ENCODE measurements at regions not wholly inside any gene's neighbourhood (a gene's known extent, or its start where the extent isn't known, plus 50 kb on each side); places are given as distances from the start of the nearest gene placed in this dataset.

DNA sequence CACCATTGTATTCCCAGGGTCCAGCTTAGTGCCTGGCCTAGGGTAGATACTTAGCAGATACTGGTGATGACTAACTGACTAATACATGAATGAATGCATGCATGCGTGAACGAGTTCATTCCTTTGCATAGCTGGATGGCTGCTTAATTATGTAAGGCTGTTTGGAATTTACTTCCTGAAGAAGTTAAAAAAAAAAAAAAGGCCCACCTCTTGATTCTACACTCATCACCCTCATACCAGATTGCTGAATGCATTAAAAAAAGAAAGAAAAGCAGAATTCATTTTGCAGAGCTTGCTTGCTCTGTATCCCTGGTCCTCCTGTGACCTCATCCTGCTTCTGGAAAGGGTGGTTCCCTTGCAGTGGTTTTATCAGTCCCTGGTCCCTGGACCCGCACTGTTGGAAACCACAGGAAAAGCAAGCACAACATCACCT is 277.6 kb upstream of the CFAP20DC start:
- no peaks in the 10 kb centered on the region for H3K36me3 ChIP-seq (ENCODE audit: control insufficient read depth, insufficient read depth, low read length)
- no peak overlapping the region for H3K9ac ChIP-seq (ENCODE audit: low read length)
- no peaks in the 10 kb centered on the region for H3K27me3 ChIP-seq (ENCODE audit: control insufficient read depth, insufficient read depth, low read length)
- no peaks in the 10 kb centered on the region for H3K9me3 ChIP-seq (ENCODE audit: control insufficient read depth, low read length)
- no peak overlapping the region for H3K4me3 ChIP-seq (ENCODE audit: low read length)
- no peaks in the 10 kb centered on the region for H3K4me1 ChIP-seq (ENCODE audit: control insufficient read depth, insufficient read depth, low read length)

DNA sequence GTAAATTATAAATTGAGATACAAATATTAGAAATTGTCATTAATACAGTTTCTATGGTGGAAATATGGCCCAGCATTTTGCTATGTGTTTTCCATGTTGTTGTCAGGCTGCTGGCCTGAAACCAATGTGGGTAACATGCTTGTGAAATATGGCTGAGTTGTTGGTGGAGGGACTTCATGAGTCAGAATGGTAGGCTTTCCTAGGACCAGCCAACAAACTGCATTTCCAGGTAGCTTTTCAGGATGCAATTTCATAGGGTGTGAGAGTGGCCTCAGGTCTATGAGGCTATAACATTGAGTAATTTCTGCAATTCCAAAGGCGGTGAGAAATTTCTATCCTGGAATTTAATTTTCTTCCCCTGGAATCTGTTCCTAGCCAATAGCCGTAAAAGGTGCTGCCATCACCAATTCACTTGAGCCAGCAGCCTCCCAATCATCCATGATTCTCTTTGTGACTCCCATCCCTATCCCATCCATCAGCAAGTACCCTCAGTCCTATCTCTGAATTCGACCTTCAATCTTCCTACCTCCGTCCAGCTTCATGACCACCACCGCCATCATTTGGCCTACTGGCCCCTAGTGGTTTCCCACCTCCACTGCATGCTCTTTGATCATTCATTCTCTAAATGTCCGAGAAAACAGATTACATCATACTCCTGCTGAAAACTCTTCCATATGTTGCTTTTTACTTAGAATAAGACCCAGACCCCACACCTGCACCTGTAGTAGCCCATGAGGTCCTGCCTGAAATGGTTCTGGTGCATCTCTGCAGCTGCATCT is 276.6 kb upstream of the CFAP20DC start:
- Histone ChIP-seq H3K4me1 (ENCODE audit: control insufficient read depth, insufficient read depth, low read length) (no peaks in the 10 kb centered on the region), H3K4me3 (ENCODE audit: low read length) (no peak overlapping the region), H3K9ac (ENCODE audit: low read length) (no peak overlapping the region), H3K27me3 (ENCODE audit: control insufficient read depth, insufficient read depth, low read length) (no peaks in the 10 kb centered on the region), H3K9me3 (ENCODE audit: control insufficient read depth, low read length) (no peaks in the 10 kb centered on the region), H3K36me3 (ENCODE audit: control insufficient read depth, insufficient read depth, low read length) (no peaks in the 10 kb centered on the region)

DNA sequence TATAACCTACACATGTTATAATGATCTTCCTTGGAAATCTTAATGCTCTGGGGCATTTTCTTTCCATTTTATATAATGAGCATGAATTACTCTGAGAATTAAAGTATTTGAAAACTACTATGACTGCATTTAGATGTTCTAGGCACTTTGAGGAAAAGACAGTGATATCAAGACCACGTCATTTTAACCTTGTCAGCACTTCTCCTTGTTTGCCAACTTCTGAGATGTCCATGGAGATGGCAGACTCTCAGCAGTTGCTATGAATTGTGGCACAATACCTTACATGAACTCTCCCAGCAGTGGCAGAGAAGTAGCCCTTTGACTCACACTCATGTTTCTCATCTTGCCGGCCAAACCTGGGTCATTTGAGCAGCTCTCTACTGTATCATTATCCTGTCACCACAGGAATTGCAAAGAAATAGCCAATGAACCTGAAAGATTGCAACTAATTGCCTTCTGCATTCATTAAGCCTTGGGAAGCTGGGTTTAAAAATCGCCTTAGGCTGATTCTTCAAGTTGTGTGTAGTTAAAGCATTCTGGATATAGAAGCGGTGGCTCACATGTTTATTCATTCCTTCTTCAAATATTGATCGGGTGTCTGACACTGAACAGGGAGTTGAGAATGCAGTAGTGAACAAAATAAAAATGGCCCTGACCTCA is 272.2 kb upstream of the CFAP20DC start:
- Histone ChIP-seq H3K9ac (ENCODE audit: low read length) (no peak overlapping the region), H3K27me3 (ENCODE audit: control insufficient read depth, insufficient read depth, low read length) (no peaks in the 10 kb centered on the region), H3K4me3 (ENCODE audit: low read length) (no peak overlapping the region)

DNA sequence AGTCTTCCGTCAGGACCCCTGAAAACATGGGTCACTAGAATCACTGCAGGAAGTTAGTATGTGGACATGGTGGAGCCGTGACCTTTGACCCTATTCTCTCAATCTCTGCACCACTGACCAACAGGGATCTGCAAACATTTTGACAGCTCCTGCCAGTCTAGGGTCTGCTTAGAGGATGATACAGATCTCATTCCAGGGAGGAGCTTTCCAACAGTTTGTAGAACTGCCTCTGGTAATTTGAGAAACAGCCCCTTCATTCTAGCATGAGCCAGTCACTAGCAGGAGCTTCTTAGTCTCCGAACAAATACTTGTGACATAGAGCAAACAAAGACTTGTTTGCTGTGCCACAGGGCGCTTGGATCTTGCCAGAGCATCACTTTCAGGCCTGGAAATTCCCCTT is 270.3 kb upstream of the CFAP20DC start:
- no peaks in the 10 kb centered on the region for H3K9me3 ChIP-seq (ENCODE audit: control insufficient read depth, low read length)
- H3K36me3 ChIP-seq (ENCODE audit: control insufficient read depth, insufficient read depth, low read length): no peaks in the 10 kb centered on the region
- no peak overlapping the region for H3K4me3 ChIP-seq (ENCODE audit: low read length)
- no peaks in the 10 kb centered on the region for H3K27me3 ChIP-seq (ENCODE audit: control insufficient read depth, insufficient read depth, low read length)
- H3K9ac ChIP-seq (ENCODE audit: low read length): no peak overlapping the region
- H3K4me1 ChIP-seq (ENCODE audit: control insufficient read depth, insufficient read depth, low read length): no peaks in the 10 kb centered on the region

More for the DNA sequence above, 272.2 kb upstream of the CFAP20DC start:
- Histone ChIP-seq H3K36me3 (ENCODE audit: control insufficient read depth, insufficient read depth, low read length) (no peaks in the 10 kb centered on the region), H3K9me3 (ENCODE audit: control insufficient read depth, low read length) (no peaks in the 10 kb centered on the region), H3K4me1 (ENCODE audit: control insufficient read depth, insufficient read depth, low read length) (no peaks in the 10 kb centered on the region)

DNA sequence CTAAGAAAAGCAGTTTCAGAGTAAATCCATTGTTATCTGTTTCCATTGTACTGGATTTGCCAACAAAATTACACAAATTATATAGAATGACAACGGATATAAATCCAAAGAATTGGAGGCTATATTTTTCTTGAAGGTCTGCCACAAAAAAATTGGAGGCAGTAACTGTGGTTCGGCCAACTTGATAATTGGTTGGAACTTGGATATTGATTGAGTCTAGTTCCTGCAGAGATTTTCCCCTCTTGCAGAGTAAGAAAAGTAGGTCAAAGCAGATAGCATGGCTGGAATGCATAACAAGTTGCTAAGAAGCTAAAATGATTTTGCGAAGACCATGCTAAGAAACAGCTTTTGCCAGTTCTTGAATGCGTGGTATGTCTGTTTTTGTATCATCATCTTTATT is 269.6 kb upstream of the CFAP20DC start:
- Histone ChIP-seq H3K27me3 (ENCODE audit: control insufficient read depth, insufficient read depth, low read length) (no peaks in the 10 kb centered on the region), H3K4me3 (ENCODE audit: low read length) (no peak overlapping the region)

DNA sequence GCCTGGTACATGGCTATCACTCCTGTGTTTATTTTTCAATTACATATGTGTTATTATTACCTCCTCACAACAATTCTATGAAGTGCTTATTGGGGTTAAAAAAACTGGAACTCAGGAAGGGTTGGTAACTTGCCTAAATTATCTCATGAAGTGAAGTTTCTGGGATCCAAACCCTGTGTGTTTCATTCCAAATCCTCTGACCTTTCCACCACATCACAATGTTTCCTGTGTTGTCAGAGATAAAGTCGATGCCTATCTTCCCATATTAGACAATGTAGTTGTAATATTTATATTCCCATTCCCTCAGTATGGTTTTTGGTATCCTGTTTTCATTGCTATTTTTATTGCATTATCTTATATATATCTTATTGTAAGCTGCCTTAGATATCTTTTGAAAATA is 269.1 kb upstream of the CFAP20DC start:
- Histone ChIP-seq H3K27me3 (ENCODE audit: control insufficient read depth, insufficient read depth, low read length) (no peaks in the 10 kb centered on the region), H3K9me3 (ENCODE audit: control insufficient read depth, low read length) (no peaks in the 10 kb centered on the region), H3K36me3 (ENCODE audit: control insufficient read depth, insufficient read depth, low read length) (no peaks in the 10 kb centered on the region), H3K4me3 (ENCODE audit: low read length) (no peak overlapping the region), H3K9ac (ENCODE audit: low read length) (no peak overlapping the region), H3K4me1 (ENCODE audit: control insufficient read depth, insufficient read depth, low read length) (no peaks in the 10 kb centered on the region)

More for the DNA sequence above, 269.6 kb upstream of the CFAP20DC start:
- H3K9me3 ChIP-seq (ENCODE audit: control insufficient read depth, low read length): no peaks in the 10 kb centered on the region
- no peaks in the 10 kb centered on the region for H3K36me3 ChIP-seq (ENCODE audit: control insufficient read depth, insufficient read depth, low read length)
- no peak overlapping the region for H3K9ac ChIP-seq (ENCODE audit: low read length)
- H3K4me1 ChIP-seq (ENCODE audit: control insufficient read depth, insufficient read depth, low read length): no peaks in the 10 kb centered on the region

DNA sequence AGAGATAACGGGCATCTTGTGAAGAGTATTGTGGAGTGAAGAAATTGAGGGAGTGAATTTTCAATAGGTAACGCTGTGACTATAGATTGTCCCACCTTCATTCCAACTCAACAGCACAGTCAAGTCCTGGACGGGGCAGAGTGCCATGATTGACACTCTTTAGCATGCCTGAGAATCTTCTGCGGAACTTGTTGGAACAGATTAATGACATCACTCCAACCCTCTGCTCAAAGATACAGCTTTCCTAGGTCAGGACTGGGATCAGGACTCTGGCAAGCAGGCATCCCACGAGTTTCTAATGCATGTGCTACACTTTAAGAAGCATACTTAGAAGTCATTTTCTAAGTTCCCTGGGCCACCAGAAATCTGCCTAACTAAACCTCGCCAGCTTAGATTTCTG is 267.6 kb upstream of the CFAP20DC start:
- Histone ChIP-seq H3K4me3 (ENCODE audit: low read length) (no peak overlapping the region), H3K4me1 (ENCODE audit: control insufficient read depth, insufficient read depth, low read length) (no peaks in the 10 kb centered on the region), H3K9ac (ENCODE audit: low read length) (no peak overlapping the region), H3K27me3 (ENCODE audit: control insufficient read depth, insufficient read depth, low read length) (no peaks in the 10 kb centered on the region), H3K36me3 (ENCODE audit: control insufficient read depth, insufficient read depth, low read length) (no peaks in the 10 kb centered on the region), H3K9me3 (ENCODE audit: control insufficient read depth, low read length) (no peaks in the 10 kb centered on the region)

DNA sequence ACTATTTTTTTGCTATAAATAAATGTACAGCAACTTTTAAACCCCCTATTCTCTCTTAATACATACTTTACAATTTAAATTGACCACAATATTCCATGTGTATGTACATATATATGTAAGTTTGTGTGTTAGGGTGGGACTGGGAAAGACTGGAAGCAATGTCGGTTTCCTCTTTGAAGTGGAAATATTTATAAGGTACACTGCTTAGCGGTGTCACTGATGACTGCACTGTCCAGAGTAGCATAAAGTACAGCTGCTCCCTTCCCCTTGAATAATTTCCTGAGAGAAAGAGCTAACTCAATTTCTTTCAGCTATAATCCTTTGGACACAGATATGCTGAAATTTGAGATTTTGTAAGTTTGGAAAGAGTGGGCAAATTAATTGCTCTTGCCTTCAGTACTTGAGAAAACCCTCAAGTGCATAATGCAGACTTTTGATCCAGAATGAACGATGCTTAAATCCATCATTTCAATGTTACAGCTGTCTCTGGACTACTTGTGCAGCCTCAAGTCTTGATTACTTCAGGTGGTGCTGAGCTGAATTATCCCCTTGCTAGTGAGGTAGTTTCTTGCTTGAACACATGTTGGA is 267.0 kb upstream of the CFAP20DC start:
- Histone ChIP-seq H3K4me3 (ENCODE audit: low read length) (no peak overlapping the region), H3K9me3 (ENCODE audit: control insufficient read depth, low read length) (no peaks in the 10 kb centered on the region), H3K27me3 (ENCODE audit: control insufficient read depth, insufficient read depth, low read length) (no peaks in the 10 kb centered on the region), H3K4me1 (ENCODE audit: control insufficient read depth, insufficient read depth, low read length) (no peaks in the 10 kb centered on the region), H3K9ac (ENCODE audit: low read length) (no peak overlapping the region), H3K36me3 (ENCODE audit: control insufficient read depth, insufficient read depth, low read length) (no peaks in the 10 kb centered on the region)

DNA sequence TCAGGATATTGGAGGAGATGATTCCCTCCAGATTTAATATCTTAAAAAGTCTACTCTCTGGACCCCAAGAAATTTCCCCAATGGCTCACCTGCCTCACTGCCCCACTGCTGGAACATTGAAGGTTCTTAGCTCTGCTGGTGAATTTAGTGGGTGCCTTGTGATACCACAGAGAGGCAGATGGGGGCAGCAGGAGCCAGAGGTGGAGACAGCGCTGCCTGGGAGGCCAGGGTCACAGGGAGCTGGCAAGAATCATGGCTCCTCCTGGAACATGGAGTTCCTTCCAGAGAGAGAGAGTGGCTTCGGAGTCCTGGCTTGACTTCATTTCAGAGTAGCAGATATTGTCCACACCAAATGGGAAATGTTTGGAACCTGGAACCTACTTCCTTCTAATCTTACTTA is 263.5 kb upstream of the CFAP20DC start:
- no peaks in the 10 kb centered on the region for H3K4me1 ChIP-seq (ENCODE audit: control insufficient read depth, insufficient read depth, low read length)
- H3K36me3 ChIP-seq (ENCODE audit: control insufficient read depth, insufficient read depth, low read length): no peaks in the 10 kb centered on the region
- no peaks in the 10 kb centered on the region for H3K9me3 ChIP-seq (ENCODE audit: control insufficient read depth, low read length)
- H3K4me3 ChIP-seq (ENCODE audit: low read length): no peak overlapping the region
- H3K9ac ChIP-seq (ENCODE audit: low read length): no peak overlapping the region
- no peaks in the 10 kb centered on the region for H3K27me3 ChIP-seq (ENCODE audit: control insufficient read depth, insufficient read depth, low read length)

DNA sequence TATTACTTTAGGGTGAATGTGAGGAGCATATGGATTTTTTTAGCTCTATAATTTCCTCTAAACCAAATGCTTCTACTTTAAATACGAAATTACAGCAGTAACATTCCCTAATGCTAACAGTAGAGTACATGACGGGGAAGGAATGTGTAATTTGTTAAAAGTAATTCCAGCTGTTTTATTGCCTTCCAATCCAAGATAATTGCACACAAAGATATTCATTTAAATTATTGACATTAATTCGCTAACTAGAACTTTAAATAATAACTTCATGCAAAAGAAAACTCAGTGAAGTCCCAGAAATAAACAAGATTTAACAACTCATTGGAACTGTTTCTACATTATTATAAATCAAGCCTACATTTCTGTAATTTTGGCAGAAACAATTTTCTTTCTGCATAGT is 261.4 kb upstream of the CFAP20DC start:
- no peak overlapping the region for H3K4me3 ChIP-seq (ENCODE audit: low read length)
- H3K27me3 ChIP-seq (ENCODE audit: control insufficient read depth, insufficient read depth, low read length): no peaks in the 10 kb centered on the region
- no peak overlapping the region for H3K9ac ChIP-seq (ENCODE audit: low read length)
- H3K9me3 ChIP-seq (ENCODE audit: control insufficient read depth, low read length): no peaks in the 10 kb centered on the region
- H3K4me1 ChIP-seq (ENCODE audit: control insufficient read depth, insufficient read depth, low read length): no peaks in the 10 kb centered on the region
- H3K36me3 ChIP-seq (ENCODE audit: control insufficient read depth, insufficient read depth, low read length): no peaks in the 10 kb centered on the region

DNA sequence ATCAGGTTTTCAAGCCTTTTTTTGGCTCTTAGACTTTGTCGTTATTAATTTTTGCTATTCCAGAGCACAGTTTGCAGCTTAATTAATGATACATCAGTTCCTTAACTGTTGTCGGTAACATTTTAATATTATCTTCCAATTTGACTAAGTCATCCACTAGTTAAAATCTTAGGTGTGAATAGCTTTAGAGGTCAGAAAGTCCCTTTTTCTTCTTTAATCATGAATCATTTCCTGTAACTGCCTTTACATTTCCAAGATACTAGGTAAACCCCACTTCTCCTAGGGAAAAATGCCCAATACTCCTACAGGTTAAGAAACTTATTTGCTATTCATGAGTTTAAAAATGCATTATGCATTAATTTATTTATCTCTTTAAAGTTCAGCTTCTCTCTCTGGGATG is 260.9 kb upstream of the CFAP20DC start:
- Histone ChIP-seq H3K9ac (ENCODE audit: low read length) (no peak overlapping the region), H3K36me3 (ENCODE audit: control insufficient read depth, insufficient read depth, low read length) (no peaks in the 10 kb centered on the region), H3K27me3 (ENCODE audit: control insufficient read depth, insufficient read depth, low read length) (no peaks in the 10 kb centered on the region), H3K4me1 (ENCODE audit: control insufficient read depth, insufficient read depth, low read length) (no peaks in the 10 kb centered on the region), H3K4me3 (ENCODE audit: low read length) (no peak overlapping the region), H3K9me3 (ENCODE audit: control insufficient read depth, low read length) (no peaks in the 10 kb centered on the region)

DNA sequence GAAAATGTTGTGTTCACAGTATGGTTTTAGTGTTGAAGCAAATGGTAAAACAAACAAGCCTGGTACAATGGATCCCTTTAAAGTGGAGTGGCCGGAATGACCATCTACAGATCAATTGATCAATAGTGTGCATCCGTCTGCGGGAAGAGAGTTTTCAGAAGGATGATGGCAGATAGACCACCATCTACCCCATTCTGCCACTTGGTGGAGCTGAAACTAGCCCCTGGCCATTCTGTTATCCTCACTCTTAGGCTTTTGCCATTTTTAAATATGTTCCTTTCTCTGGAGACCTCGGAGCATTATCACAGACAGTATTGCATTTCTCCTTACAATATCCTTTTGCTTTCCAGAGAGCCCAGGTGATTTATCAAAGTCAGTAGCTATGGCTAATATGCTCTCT is 258.9 kb upstream of the CFAP20DC start:
- no peak overlapping the region for H3K4me3 ChIP-seq (ENCODE audit: low read length)
- no peak overlapping the region for H3K9ac ChIP-seq (ENCODE audit: low read length)
- no peaks in the 10 kb centered on the region for H3K36me3 ChIP-seq (ENCODE audit: control insufficient read depth, insufficient read depth, low read length)
- no peaks in the 10 kb centered on the region for H3K9me3 ChIP-seq (ENCODE audit: control insufficient read depth, low read length)
- no peaks in the 10 kb centered on the region for H3K27me3 ChIP-seq (ENCODE audit: control insufficient read depth, insufficient read depth, low read length)
- no peaks in the 10 kb centered on the region for H3K4me1 ChIP-seq (ENCODE audit: control insufficient read depth, insufficient read depth, low read length)

All from mucosa of stomach (tissue), 1 donor.